ENCODE measurements at regions not wholly inside any gene's neighbourhood (a gene's known extent, or its start where the extent isn't known, plus 50 kb on each side); places are given as distances from the start of the nearest gene placed in this dataset.
A peak's percentile ranks its signal among the peaks of the same experiment; 100 is the strongest.

- peak; percentile 65 for DNase-seq (ENCODE audit: low read depth)
These were observed 113.9 kb upstream of the PRSS58 start for GRCh38 chr7:142371586-142372377.

DNA sequence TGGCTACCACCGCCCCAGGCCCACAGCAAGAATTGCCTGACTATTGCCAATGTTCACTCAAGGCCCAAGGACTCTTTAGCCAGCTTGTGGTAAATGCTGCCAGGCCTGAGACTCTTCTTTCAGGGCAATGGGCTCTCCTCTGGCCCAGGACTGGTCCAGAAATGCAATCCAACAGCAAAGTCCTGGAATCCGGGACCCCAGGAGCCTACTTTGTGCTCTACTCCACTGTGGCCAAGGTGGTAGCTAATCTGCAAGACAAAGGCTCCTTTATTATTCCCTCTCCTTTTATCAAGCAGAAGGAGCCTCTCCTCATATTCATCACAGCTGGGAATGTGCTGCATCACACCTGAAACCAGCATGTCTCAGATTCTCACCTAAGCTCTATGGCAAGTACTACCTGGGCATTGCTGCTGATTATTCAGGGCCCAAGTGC lies 107.6 kb upstream of the PRSS58 start:
- DNase-seq (ENCODE audit: low read depth), result no peak

- no peak for DNase-seq (ENCODE audit: low read depth)
These were observed 106.7 kb upstream of the PRSS58 start for GRCh38 chr7:142364551-142364950.

DNA sequence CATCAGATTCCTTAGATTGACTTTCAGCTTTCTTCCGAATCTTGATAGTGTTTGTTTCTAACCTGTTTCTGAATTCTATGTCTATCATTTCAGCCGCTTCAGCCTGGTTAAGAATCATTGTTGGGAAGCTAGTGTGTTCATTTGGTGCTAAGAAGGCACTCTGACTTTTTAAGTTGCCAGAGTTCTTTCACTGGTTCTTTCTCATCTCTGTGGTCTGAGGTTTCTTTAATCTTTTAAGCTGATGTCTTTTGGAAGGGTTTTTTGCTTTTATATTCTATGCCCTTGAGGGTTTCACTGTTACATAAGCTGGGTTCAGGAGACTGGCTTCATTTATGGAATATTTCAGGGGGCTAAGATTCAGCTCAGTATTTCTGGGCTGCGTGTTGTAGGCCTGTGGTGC lies 104.5 kb upstream of the PRSS58 start:
- DNase-seq (ENCODE audit: low read depth), result no peak

DNA sequence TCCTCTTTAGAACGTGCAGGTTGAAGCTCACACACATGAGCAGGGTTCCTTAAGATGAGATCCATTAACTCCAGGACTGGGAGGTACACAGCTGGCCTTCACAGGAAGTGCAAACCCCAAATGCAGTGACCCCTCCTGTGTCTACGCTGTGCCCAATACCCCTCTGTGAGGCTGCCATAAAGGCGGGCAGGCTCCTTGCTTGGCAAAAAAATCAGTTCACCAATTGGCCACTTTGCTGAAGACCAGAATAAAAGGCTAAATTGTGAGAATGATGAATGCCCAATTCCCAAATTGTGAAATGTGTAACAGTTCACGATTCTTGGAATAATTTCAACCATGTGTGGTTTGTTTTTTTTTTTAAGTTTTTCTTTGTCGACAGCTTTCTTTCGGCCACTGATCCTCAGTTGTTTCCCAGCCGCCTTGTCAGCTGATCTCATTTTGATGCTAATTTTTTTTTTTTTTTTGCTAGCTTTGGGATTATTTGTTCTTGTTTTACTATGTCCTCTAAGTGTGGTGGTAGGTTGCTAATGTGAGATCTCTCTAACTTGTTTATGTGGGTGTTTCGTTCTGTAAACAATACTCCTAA lies 101.9 kb upstream of the PRSS58 start:
- DNase-seq (ENCODE audit: low read depth), result no peak

DNA sequence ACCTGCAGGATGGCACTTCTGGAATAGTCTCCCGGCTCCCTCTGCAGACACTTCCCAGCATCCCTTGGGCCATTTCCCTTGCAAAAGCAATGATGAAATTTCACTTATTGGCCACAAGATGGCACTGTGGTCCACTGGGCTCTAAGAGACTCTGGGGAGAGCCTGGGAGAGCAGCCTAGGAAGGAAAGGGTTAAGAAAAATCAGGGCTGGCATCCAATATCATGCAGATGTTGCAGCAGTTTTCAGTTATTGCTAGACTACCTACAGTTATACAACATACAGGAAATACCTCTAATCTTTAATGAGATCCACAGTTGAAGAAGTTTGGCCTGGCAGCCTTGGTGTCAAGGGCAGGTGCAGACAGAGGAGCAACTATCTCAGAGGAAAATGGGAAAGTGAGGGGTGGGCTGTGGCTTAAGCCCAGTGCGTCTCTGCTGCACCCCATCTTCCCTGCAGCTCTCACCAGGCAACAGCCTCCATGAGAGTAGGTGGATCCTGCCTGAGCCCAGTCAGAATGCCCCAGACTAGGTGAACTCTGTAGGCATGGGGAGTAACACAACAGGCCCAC lies 100.2 kb upstream of the PRSS58 start:
- DNase-seq (ENCODE audit: low read depth), result peak; percentile 72

- DNase-seq (ENCODE audit: low read depth), result no peak
These were observed 98.3 kb upstream of the PRSS58 start for GRCh38 chr7:142356166-142356565.

GRCh38 chr7:142355328-142355727 lies 97.5 kb upstream of the PRSS58 start:
- no peak for DNase-seq (ENCODE audit: low read depth)

GRCh38 chr7:142353147-142354060 lies 95.5 kb upstream of the PRSS58 start:
- DNase-seq (ENCODE audit: low read depth), result no peak

DNA sequence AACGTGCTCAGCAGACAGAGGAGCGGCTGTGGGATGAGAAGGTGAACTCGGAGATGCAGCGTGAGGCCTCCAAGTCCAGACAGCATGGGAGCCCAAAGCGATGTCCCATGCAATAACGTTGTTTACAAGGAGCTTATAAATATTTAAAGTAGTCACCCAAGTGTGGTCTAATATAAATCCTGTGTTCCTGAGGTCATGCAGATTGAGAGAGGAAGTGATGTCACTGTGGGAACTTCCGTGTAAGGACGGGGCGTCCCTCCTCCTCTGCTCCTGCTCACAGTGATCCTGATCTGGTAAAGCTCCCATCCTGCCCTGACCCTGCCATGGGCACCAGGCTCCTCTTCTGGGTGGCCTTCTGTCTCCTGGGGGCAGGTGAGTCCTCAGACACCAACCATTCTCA lies 94.7 kb upstream of the PRSS58 start:
- DNase-seq (ENCODE audit: low read depth), result peak; percentile 24

- no peak for DNase-seq (ENCODE audit: low read depth)
These were observed 93.3 kb upstream of the PRSS58 start for GRCh38 chr7:142351145-142351544.

GRCh38 chr7:142349670-142350405 lies 92.0 kb upstream of the PRSS58 start:
- no peak for DNase-seq (ENCODE audit: low read depth)

- no peak for DNase-seq (ENCODE audit: low read depth)
These were observed 91.1 kb upstream of the PRSS58 start for GRCh38 chr7:142348921-142349405.

DNA sequence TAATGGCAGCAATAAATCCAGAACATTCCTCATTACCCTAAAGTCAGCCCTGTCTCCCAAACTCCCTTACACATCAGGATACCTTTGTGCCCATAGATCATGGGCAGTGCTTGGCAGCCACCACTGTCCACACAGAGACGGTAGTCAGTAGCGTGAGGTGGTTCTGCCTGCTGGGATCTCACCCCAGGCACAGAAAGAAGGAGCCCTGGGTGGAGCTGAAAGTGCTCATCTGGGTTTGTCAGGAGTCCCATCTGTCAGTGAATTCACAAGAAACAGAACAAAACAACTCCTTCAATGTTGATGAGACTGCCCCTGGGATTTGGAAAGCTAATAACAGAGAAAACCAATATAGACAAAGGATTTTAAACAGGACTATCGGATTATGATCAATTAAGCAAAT lies 90.2 kb upstream of the PRSS58 start:
- DNase-seq (ENCODE audit: low read depth), result no peak

- DNase-seq (ENCODE audit: low read depth), result no peak
These were observed 89.2 kb upstream of the PRSS58 start for GRCh38 chr7:142347091-142347490.

DNA sequence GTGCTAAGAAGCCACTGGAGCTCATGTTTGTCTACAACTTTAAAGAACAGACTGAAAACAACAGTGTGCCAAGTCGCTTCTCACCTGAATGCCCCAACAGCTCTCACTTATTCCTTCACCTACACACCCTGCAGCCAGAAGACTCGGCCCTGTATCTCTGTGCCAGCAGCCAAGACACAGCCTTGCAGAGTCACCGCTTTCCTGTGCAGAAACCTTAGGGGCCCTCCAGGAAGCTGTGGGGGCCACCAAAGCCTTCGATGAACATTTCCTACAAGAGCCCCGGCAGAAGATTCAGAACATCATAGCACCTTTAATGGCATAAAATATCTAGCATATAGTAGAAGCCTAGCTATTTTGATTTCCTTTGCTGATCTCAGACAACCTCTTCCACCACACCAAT lies 88.0 kb upstream of the PRSS58 start:
- DNase-seq (ENCODE audit: low read depth), result no peak

DNA sequence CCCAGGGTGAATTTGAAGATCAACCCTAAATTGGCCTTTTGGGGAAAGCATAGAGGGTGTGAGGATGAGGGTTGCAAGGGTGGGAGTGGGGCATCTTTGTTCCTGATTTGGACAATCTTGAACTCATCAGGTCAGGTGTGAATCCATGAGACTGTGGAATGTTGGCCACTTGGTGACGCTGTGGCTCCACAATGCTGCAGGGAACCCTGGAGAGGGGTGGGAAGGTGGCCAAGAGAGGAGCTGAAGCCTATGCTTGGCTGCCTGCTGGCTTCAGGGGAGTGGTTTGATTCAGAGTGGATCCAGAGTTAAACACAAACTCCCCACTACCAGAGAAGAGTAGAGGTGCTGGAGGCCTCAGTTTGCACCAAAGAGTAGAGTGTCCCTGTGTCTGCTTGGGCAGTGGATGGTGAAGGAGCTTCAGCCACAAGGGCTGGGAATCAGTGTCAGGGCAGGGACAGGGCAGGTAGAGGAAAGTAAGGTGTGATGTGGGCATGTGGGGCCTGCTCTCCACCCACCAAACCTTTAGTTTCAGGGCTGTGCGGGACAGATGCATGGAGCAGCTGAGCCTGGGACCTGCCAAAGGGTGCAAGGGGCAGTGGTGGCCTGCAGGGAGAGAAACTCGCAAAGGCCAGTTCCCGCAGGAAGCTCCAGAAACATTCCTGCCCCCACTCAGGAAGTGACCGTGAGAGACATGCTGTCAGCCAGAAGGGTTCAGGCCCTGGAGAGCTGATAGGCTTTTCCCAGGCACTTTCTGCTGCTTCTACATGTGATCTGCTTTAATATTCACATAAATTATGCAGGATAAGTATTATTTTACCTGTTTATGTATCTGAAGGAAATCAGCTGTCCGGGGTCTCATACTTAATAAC lies 81.0 kb upstream of the PRSS58 start:
- DNase-seq (ENCODE audit: low read depth), result peak; percentile 67

DNA sequence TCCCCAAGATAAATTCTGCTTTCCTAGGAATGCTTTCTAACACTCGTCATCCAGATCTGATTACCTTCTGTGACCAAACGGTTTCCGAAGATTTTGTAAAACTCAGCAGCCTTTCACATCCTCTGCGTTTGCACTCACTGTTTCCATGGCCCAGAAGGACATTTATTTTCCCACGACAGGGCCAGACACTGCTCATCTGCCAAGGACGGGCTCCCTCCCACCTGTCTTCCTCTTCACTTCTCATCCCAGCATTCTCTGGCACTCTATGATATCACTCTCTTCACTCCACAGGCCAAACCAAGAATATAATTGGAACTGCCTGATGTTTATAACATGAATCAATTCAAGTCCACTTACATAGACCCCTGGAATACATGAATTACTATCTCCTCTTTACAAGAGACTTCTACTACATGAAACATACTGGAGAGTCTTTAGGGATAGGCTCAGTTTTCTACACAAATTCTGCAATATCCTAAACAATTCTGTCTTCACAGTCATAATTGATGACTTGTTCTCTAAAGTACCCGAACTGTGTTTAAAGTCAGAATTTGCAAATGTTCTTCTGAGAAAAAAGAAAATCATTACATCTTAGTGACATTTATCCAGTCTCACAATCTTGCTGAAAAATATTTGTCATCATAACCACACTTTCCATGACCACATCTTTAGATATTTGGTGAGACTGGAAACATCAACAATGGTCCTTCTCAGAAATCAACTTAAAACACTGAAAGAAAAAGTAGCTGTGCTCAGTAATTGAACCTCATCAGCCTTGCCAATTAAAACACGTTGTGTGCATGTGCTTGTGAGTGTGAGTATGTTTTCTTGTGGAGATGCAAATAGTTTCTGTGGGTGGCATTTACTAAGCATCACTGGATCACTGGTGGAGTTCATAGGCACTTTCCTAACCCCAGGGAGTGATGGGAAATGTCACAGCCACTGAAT lies 79.5 kb upstream of the PRSS58 start:
- no peak for DNase-seq (ENCODE audit: low read depth)

- no peak for DNase-seq (ENCODE audit: low read depth)
These were observed 76.9 kb upstream of the PRSS58 start for GRCh38 chr7:142334806-142335205.
